Naive B cell (primary cell): ENCODE measurements at regions not wholly inside any gene's neighbourhood (a gene's known extent, or its start where the extent isn't known, plus 50 kb on each side); places are given as distances from the start of the nearest gene placed in this dataset.
"Not testable (repeated sequence)": the region's sequence is repeated elsewhere in the genome, so short reads cannot be mapped to it uniquely, and the experiment has no call there.

Experiments used
- ATAC-seq, 2 donors: fragments of 150-1000 bp; cut with Tn5 transposase; 2 replicates each; pipeline ENCODE4 v1.10.0; 2021; ENCODE audit warnings: low read depth in 2 of 2, mild to moderate bottlenecking in 2 of 2, moderate library complexity in 2 of 2
- DNase-seq: peaks from one replicate; pipeline ENCODE4 v3.0.0; 2022
- H3K27ac Mint-ChIP-seq, 6 donors: one replicate each; pipeline ENCODE4 v1.8.0; 2020 to 2022; ENCODE audit warnings: mild to moderate bottlenecking in 6 of 6, mixed read lengths in 6 of 6, moderate library complexity in 5 of 6, inconsistent platforms in 2 of 6
- H3K27me3 Mint-ChIP-seq, 3 donors: one replicate each; pipeline ENCODE4 v1.8.0; 2021 to 2022; ENCODE audit warnings: mixed read lengths in 3 of 3, mild to moderate bottlenecking in 1 of 3
- H3K36me3 Mint-ChIP-seq, 2 donors: one replicate each; pipeline ENCODE4 v1.8.0; 2020 to 2022; ENCODE audit warnings: mixed read lengths in 2 of 2, inconsistent platforms in 1 of 2, mild to moderate bottlenecking in 1 of 2
- H3K4me1 Mint-ChIP-seq, 3 donors: one replicate each; pipeline ENCODE4 v1.8.0; 2020 to 2022; ENCODE audit warnings: mixed read lengths in 3 of 3, inconsistent platforms in 1 of 3, mild to moderate bottlenecking in 1 of 3, moderate library complexity in 1 of 3
- H3K4me3 Mint-ChIP-seq, 8 donors: one replicate each; pipeline ENCODE4 v1.8.0; 2020 to 2022; ENCODE audit warnings: mild to moderate bottlenecking in 8 of 8, mixed read lengths in 8 of 8, moderate library complexity in 8 of 8, inconsistent platforms in 2 of 8
- H3K9me3 Mint-ChIP-seq, 7 donors: one replicate each; pipeline ENCODE4 v1.8.0; 2020 to 2022; ENCODE audit warnings: mixed read lengths in 7 of 7, mild to moderate bottlenecking in 5 of 7, inconsistent platforms in 2 of 7, moderate library complexity in 1 of 7

- no peaks in the 10 kb centered on the region for H3K27me3 Mint-ChIP-seq
- ATAC-seq, result no peak
- DNase-seq, result no peak
- H3K4me3 Mint-ChIP-seq, result no peak overlapping the region
- H3K4me1 Mint-ChIP-seq, result no peaks in the 10 kb centered on the region
- H3K36me3 Mint-ChIP-seq, result no peaks in the 10 kb centered on the region
- H3K9me3 Mint-ChIP-seq, result no peaks in the 10 kb centered on the region
- H3K27ac Mint-ChIP-seq, result no peak overlapping the region
Measured at GRCh38 chr11:25565846-25566245, 766.1 kb upstream of the ANO3 start.

GRCh38 chr11:25566298-25567200 is 765.4 kb upstream of the ANO3 start:
- H3K36me3 Mint-ChIP-seq, result no peaks in the 10 kb centered on the region
- no peaks in the 10 kb centered on the region for H3K9me3 Mint-ChIP-seq
- no peaks in the 10 kb centered on the region for H3K27me3 Mint-ChIP-seq

DNA sequence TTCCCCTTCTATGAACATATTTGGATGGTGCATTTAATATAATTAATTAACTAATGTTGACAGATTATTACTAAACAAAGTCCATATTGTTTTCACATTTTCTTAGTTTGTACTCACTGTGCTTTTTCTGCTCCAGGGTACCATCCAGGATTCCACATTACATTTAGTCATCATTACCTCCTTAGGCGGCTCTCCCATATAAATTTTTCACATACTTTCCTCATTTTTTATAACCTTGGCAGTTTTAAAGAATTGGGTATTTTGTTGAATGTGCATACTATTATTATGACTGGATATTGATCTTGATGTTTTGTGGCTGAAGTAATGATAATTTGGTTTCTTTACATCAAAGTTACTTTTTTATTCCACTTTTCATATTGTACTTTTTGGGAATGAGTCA is 755.6 kb upstream of the ANO3 start:
- Mint-ChIP-seq H3K27ac (no peak overlapping the region), H3K4me1 (no peaks in the 10 kb centered on the region), H3K4me3 (no peak overlapping the region), H3K27me3 (no peaks in the 10 kb centered on the region), H3K36me3 (no peaks in the 10 kb centered on the region), H3K9me3 (peaks cover 0 to 4% (median 0%) of the 10 kb centered on the region in 7 donors)
- DNase-seq, result no peak
- ATAC-seq, result no peak

More at GRCh38 chr11:25566298-25567200, 765.4 kb upstream of the ANO3 start:
- DNase-seq (no peak), ATAC-seq (no peak)
- H3K4me3 Mint-ChIP-seq, result no peak overlapping the region
- H3K27ac Mint-ChIP-seq, result no peak overlapping the region
- H3K4me1 Mint-ChIP-seq, result no peaks in the 10 kb centered on the region

DNA sequence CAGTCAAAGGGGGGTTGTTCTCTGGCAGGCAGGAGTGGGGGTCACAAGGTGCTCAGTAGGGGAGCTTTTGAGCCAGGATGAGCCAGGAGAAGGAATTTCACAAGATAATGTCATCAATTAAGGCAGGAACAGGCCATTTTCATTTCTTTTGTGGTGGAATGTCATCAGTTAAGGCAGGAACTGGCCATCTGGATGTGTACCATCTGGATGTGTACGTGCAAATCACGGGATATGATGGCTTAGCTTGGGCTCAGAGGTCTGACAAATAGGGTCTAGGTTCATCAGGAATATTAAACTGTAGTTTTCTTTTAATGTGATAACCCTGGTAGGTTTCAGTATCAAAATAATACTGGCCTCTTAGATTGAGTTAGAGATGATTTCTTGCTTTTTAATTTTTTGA is 752.4 kb upstream of the ANO3 start:
- not testable (repeated sequence) for H3K36me3 Mint-ChIP-seq, H3K9me3 Mint-ChIP-seq, H3K27ac Mint-ChIP-seq, H3K27me3 Mint-ChIP-seq, DNase-seq, ATAC-seq, H3K4me3 Mint-ChIP-seq, H3K4me1 Mint-ChIP-seq

- ATAC-seq (no peak), DNase-seq (no peak)
- Mint-ChIP-seq H3K27ac (no peak overlapping the region), H3K9me3 (peaks cover 0 to 8% (median 0%) of the 10 kb centered on the region in 7 donors), H3K27me3 (no peaks in the 10 kb centered on the region), H3K36me3 (no peaks in the 10 kb centered on the region), H3K4me3 (no peak overlapping the region), H3K4me1 (no peaks in the 10 kb centered on the region)
Measured at GRCh38 chr11:25583596-25583995, 748.3 kb upstream of the ANO3 start.

- peaks cover 2 to 13% (median 4%) of the 10 kb centered on the region in 7 donors for H3K9me3 Mint-ChIP-seq
- ATAC-seq, result no peak
- no peak for DNase-seq
- no peaks in the 10 kb centered on the region for H3K27me3 Mint-ChIP-seq
- H3K4me3 Mint-ChIP-seq, result no peak overlapping the region
- H3K4me1 Mint-ChIP-seq, result no peaks in the 10 kb centered on the region
- H3K27ac Mint-ChIP-seq, result no peak overlapping the region
- H3K36me3 Mint-ChIP-seq, result no peaks in the 10 kb centered on the region
Measured at GRCh38 chr11:25587496-25587895, 744.4 kb upstream of the ANO3 start.

GRCh38 chr11:25593221-25593620 is 738.7 kb upstream of the ANO3 start:
- DNase-seq (no peak), ATAC-seq (no peak)
- H3K27ac Mint-ChIP-seq, result no peak overlapping the region
- H3K4me3 Mint-ChIP-seq, result no peak overlapping the region
- peaks cover 0 to 13% (median 6%) of the 10 kb centered on the region in 7 donors for H3K9me3 Mint-ChIP-seq
- H3K27me3 Mint-ChIP-seq, result peaks cover 0 to 4% (median 0%) of the 10 kb centered on the region in 3 donors
- H3K36me3 Mint-ChIP-seq, result no peaks in the 10 kb centered on the region
- H3K4me1 Mint-ChIP-seq, result no peaks in the 10 kb centered on the region

- no peak overlapping the region for H3K4me3 Mint-ChIP-seq
- no peaks in the 10 kb centered on the region for H3K4me1 Mint-ChIP-seq
- H3K36me3 Mint-ChIP-seq, result no peaks in the 10 kb centered on the region
- peaks cover 0 to 4% (median 0%) of the 10 kb centered on the region in 3 donors for H3K27me3 Mint-ChIP-seq
- DNase-seq (no peak), ATAC-seq (no peak)
- H3K27ac Mint-ChIP-seq, result no peak overlapping the region
- peaks cover 0 to 4% (median 3%) of the 10 kb centered on the region in 7 donors for H3K9me3 Mint-ChIP-seq
Measured at GRCh38 chr11:25596701-25597100, 735.2 kb upstream of the ANO3 start.

DNA sequence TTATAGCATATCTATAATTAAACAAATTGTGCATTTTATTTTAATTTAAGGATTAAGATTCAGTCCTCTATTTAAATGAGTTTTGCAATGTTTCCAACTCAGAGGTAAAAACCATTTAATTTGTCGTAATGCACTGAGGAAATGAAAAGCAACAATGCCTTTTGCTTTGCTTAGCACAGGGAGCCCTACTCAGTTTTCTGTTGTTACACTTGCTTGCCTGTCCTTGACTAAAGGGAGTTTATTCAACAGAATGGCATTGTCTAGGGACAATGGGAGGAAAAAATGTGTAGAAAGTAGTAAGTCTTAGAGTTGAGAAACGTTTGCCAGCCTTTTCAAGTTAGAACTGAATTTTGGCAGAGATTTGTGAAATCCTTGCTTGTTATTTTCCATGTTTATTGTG is 734.2 kb upstream of the ANO3 start:
- ATAC-seq, result no peak

GRCh38 chr11:25602149-25602548 is 729.8 kb upstream of the ANO3 start:
- H3K4me3 Mint-ChIP-seq, result no peak overlapping the region
- no peak overlapping the region for H3K27ac Mint-ChIP-seq
- H3K36me3 Mint-ChIP-seq, result no peaks in the 10 kb centered on the region
- H3K27me3 Mint-ChIP-seq, result no peaks in the 10 kb centered on the region
- ATAC-seq, result no peak
- no peaks in the 10 kb centered on the region for H3K4me1 Mint-ChIP-seq
- peaks cover 0 to 9% (median 2%) of the 10 kb centered on the region in 7 donors for H3K9me3 Mint-ChIP-seq
- DNase-seq, result no peak

More for the DNA sequence above, 734.2 kb upstream of the ANO3 start:
- Mint-ChIP-seq H3K36me3 (no peaks in the 10 kb centered on the region), H3K27ac (no peak overlapping the region), H3K27me3 (peaks cover 0 to 4% (median 0%) of the 10 kb centered on the region in 3 donors), H3K9me3 (peaks cover 0 to 4% (median 0%) of the 10 kb centered on the region in 7 donors), H3K4me3 (no peak overlapping the region), H3K4me1 (no peaks in the 10 kb centered on the region)
- DNase-seq, result no peak

GRCh38 chr11:25602959-25603358 is 729.0 kb upstream of the ANO3 start:
- DNase-seq (no peak), ATAC-seq (no peak)
- Mint-ChIP-seq H3K4me3 (no peak overlapping the region), H3K27ac (no peak overlapping the region), H3K9me3 (peaks cover 2 to 16% (median 4%) of the 10 kb centered on the region in 7 donors), H3K27me3 (no peaks in the 10 kb centered on the region), H3K36me3 (no peaks in the 10 kb centered on the region), H3K4me1 (no peaks in the 10 kb centered on the region)

- no peaks in the 10 kb centered on the region for H3K36me3 Mint-ChIP-seq
- no peak overlapping the region for H3K4me3 Mint-ChIP-seq
- ATAC-seq, result no peak
- no peak overlapping the region for H3K27ac Mint-ChIP-seq
- no peaks in the 10 kb centered on the region for H3K27me3 Mint-ChIP-seq
- no peak for DNase-seq
- H3K9me3 Mint-ChIP-seq, result peaks cover 4 to 15% (median 8%) of the 10 kb centered on the region in 7 donors
- no peaks in the 10 kb centered on the region for H3K4me1 Mint-ChIP-seq
Measured at GRCh38 chr11:25612806-25613205, 719.1 kb upstream of the ANO3 start.

GRCh38 chr11:25613451-25613850 is 718.5 kb upstream of the ANO3 start:
- Mint-ChIP-seq H3K4me1 (no peaks in the 10 kb centered on the region), H3K27me3 (no peaks in the 10 kb centered on the region), H3K36me3 (no peaks in the 10 kb centered on the region), H3K9me3 (peaks cover 4 to 15% (median 6%) of the 10 kb centered on the region in 7 donors), H3K27ac (no peak overlapping the region), H3K4me3 (no peak overlapping the region)
- DNase-seq (no peak), ATAC-seq (no peak)

- ATAC-seq, result no peak
- H3K9me3 Mint-ChIP-seq, result peaks cover 4 to 15% (median 6%) of the 10 kb centered on the region in 7 donors
- H3K27ac Mint-ChIP-seq, result no peak overlapping the region
- H3K36me3 Mint-ChIP-seq, result no peaks in the 10 kb centered on the region
- no peaks in the 10 kb centered on the region for H3K27me3 Mint-ChIP-seq
- no peaks in the 10 kb centered on the region for H3K4me1 Mint-ChIP-seq
- H3K4me3 Mint-ChIP-seq, result no peak overlapping the region
- DNase-seq, result no peak
Measured at GRCh38 chr11:25613865-25614264, 718.1 kb upstream of the ANO3 start.
